GM19324 (cell line): ENCODE measurements at regions not wholly inside any gene's neighbourhood (a gene's known extent, or its start where the extent isn't known, plus 50 kb on each side); places are given as distances from the start of the nearest gene placed in this dataset.
"Not testable (repeated sequence)": the region's sequence is repeated elsewhere in the genome, so short reads cannot be mapped to it uniquely, and the experiment has no call there.

Source experiments
- ATAC-seq: cut with Tn5 transposase; IDR thresholded peaks from one replicate; pipeline ENCODE4 v1.9.1; 2021; ENCODE audit warnings: mild to moderate bottlenecking, moderate library complexity; ENCODE audit not compliant: unreplicated experiment, low FRiP score

GRCh38 chr5:71817891-71818290, 98.8 kb downstream of the CARTPT start:
- ATAC-seq: no peak

GRCh38 chr5:71821029-71821428, 102.0 kb downstream of the CARTPT start:
- no peak for ATAC-seq

GRCh38 chr5:71822065-71822464, 103.0 kb downstream of the CARTPT start:
- not testable (repeated sequence) for ATAC-seq

DNA sequence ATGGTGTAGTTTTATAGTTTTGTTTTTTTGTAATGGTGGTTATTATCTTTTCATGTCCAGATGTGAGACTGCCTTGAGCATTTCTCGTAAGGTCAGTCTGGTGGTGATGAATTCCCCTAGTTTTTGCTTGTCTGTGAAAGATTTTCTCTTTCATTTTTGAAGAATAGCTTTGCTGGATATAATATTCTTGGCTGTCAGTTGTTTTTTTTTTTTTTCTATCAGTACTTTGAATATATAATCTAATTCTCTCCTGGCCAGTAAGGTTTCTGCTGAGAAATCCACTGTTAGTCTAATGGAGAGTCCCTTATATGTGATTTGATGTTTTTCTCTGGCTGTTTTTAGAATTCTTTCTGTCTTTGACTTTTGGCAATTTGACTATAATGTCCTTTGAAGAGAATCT, 106.9 kb downstream of the CARTPT start:
- no peak for ATAC-seq

DNA sequence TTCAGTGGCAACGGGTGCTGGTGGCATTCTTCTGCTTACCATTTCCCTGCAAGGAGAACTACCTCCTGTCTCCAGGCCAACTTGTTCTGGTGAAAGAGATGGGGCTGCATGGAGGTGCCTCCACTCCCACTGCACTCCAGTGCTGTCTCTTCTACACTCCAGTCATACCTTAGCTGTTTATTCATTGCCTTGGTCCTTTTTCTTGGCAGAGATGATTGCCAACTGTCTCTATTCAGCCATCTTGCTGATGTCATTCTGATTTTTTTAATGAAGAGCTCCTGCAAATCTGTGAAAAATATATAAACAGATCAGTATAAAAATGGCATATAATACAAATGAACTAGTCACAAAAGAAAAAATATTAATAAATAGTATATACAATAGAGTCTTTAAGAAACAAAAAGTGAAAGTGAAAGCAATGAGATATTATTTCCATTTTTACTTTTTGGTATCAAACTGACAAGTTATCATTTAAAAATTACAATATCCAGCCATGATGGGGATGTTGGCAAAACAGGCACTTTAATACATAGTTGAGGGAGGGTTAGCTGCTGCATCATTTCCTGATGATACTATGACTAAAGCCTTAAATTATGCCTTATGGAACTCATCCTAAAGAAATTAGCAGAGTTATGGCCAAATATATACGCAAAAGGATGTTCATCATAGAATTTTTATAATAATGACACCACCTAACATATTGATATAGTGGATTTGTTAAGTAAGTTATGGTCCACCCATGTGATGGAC, 109.4 kb downstream of the CARTPT start:
- no peak for ATAC-seq

GRCh38 chr5:71829206-71829605, 110.1 kb downstream of the CARTPT start:
- ATAC-seq: no peak

- ATAC-seq: no peak
These were observed 111.8 kb downstream of the CARTPT start for GRCh38 chr5:71830681-71831539.

- ATAC-seq: no peak
These were observed 114.0 kb downstream of the CARTPT start for GRCh38 chr5:71832812-71833715.

DNA sequence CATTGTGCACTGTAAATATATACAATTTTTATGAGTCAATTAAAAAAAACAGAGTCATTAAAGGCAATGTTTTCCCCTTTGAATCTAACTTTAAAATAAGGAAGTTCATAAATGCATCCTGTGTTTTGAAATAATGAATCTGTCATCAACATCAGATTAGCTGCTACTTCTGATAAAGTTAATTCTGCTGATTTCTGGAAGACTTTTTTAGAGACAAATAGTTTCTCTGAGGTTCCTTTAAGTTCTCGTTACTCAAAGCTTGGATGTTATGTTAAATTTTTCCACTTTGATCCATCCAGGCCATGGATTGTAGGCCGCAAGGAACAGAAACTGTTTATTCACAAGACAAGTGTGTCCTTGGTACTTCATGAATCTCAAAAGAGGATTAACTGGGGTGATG, 115.5 kb downstream of the CARTPT start:
- no peak for ATAC-seq

GRCh38 chr5:71836084-71836483, 117.0 kb downstream of the CARTPT start:
- ATAC-seq: no peak

- ATAC-seq: no peak
These were observed 117.6 kb downstream of the CARTPT start for GRCh38 chr5:71836559-71837112.

DNA sequence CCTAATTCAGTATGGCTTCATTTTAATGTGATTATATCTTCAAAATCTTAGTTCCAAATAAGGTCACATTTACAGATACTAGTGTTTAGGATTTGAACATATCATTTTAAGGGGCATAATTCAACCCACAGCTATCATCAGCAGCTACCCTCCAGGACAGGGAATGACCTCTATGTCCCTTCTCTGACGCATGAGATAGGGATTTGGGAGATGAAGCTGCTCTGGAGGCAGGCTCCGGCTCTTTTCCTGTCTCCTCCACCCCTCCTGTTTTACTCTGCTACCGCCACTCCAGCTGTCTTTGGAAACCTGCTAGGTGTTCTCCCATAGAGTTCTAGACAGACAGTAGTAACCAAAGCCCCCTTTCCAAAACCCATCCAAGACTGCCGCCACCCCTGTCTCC, 119.2 kb downstream of the CARTPT start:
- no peak for ATAC-seq

DNA sequence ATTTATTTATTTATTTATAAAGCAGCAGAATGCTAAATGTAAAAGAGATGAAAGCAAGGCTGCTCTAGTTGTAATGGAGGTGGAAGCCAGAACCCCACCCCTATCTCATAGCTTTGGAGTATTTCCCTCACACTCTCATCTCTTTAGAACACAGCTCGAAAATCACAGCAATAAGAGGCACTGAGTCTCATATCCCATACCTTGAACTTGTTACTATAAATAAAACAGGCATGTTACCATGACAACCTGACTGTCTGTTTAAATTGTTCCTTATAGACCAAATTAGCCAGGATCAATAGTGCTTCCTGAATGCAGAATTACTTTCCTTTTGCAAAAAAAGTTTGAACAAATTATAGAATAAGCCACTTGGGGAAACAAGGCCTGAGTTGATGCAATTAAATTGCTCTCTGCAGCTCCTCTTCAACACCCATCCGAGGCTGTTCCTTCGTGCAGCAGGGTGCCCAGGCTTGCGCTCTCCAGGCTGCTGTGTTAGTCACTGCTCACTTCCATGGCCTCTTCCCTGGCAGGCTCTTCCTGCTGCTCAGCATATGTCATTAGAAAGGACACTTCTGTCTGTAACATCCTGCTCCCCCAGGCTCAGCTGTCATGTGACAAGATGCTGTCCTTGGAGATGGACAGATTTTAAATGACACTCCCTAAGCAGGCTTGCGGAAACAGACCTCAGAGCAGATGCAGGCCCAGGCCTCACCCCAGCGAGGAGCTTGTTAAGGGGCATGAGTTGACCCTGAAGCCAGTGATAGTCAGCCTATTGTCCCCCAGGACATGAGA, 120.2 kb downstream of the CARTPT start:
- no peak for ATAC-seq

DNA sequence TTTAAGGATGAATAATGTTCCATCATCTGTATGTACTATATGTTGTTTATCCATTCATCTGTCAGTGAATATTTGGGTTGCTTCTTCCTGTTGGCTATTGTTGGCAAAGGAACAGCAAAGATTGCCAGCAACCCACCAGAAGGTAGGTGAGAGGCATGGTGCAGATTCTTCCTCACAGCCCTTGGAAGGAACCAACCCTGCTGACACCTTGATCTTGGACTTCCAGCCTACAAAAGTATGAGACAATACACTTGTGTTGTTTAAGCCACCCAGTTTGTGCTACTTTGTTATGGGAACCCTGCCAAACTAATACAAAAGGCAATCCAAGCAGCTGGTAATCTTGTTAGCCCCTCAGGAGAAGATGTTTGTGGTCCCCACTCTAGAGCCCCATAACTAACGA, 122.0 kb downstream of the CARTPT start:
- ATAC-seq: no peak

GRCh38 chr5:71843111-71843510, 124.0 kb downstream of the CARTPT start:
- no peak for ATAC-seq

DNA sequence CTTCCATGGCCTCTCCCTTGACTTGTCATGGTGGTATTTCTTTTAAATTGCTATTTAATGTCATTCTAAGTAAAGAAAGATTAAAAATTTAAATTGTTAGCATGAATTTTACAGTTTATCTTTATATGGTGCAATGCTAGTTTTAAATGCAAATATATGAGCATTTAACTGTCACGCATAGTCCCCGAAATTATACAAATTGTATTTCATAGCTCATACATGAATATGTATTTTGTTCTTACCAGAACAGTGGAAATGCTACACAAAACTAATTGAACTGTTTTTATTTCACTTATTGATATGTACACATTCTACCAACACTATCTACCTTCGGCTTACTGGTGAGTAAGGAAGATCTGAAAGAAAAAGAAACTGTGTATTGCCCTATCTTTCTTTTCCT, 125.8 kb downstream of the CARTPT start:
- ATAC-seq: no peak

GRCh38 chr5:71859515-71859914, 140.4 kb downstream of the CARTPT start:
- no peak for ATAC-seq

GRCh38 chr5:71860048-71860447, 141.0 kb downstream of the CARTPT start:
- ATAC-seq: no peak

- ATAC-seq: no peak
These were observed 142.6 kb downstream of the CARTPT start for GRCh38 chr5:71861682-71862081.

DNA sequence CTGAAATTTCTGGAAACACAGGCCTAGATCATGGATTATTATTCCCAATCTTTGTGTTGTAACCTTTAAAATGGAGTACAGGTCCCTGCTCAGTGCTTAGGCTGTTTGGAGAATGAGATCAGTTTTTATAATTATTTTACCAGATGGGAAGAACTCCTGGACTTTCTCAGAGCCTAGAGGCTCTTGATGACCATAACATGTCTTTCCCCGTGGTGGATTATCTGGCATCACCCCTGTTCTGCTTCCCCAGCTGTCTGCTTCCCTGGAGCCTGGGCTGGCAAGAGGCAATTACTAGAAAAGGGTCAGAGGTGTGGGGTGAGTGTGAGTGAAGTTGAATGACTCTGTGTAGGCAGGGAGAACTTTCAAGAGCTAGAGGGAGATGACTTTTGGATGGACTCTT, 143.0 kb downstream of the CARTPT start:
- no peak for ATAC-seq
